Hepatocyte (in vitro differentiated cells): ENCODE measurements at regions not wholly inside any gene's neighbourhood (a gene's known extent, or its start where the extent isn't known, plus 50 kb on each side); places are given as distances from the start of the nearest gene placed in this dataset.

Experiments used
- CTCF ChIP-seq: fragments of 200-600 bp; sonication (generic); IDR thresholded peaks from 2 replicates; pipeline ENCODE4 v1.5.1; 2016; ENCODE audit warnings: antibody characterized with exemption, mild to moderate bottlenecking; ENCODE audit not compliant: poor library complexity
- EZH2 ChIP-seq: fragments of 200-600 bp; sonication (generic); IDR thresholded peaks from 2 replicates; pipeline ENCODE4 v1.6.1; 2016; ENCODE audit warnings: antibody characterized with exemption, mild to moderate bottlenecking, borderline replicate concordance

- TF ChIP-seq CTCF (no peak), EZH2 (no peak)
These were observed 69.1 kb upstream of the NR4A3 start for GRCh38 chr9:99752417-99753109.
